ENCODE measurements at regions not wholly inside any gene's neighbourhood (a gene's known extent, or its start where the extent isn't known, plus 50 kb on each side); places are given as distances from the start of the nearest gene placed in this dataset.

DNA sequence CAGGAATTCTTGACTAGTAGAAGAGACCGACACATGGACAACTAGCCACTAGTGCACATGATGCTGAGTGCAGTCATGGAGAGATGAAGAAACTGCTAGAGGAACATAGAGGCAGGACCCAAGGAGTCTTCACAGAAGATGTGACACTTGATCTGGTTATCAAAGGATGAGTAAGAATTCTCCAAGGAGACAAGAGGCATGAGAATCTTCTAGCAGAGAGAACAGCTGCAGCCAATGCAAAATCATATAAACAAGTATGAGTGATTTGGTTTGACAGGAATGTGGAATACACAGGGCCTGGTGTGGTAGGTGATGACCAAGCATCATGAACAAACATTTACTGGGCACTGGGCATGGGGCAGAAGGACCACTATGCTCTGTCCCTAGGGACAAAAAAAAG is 140.9 kb upstream of the CTTNBP2NL start:
- H3K4me3 ChIP-seq (ENCODE audit: low read length), result no peak overlapping the region
- DNase-seq (ENCODE audit: low read depth, low spot score), result no peak

DNA sequence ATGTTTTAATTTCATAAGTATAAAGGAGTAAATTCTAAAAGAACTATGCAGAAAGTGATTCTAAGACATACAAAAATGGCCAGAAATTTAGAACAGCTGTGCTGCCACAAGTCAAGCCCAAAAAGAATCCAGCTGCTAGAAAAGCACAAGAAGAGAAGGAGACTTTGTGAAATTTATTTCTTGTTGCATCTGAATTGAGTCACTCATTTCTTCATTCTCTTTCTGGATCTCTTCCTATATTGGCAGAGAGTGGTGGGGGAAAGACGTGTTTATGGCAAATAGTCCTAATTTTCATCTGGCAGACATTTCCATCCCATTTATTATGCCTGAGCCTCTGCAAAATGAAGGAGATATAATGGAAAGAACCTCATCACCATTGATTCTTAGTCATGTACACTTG is 139.6 kb upstream of the CTTNBP2NL start:
- H3K4me3 ChIP-seq (ENCODE audit: low read length), result no peak overlapping the region

GRCh38 chr1:112257043-112257835 is 138.8 kb upstream of the CTTNBP2NL start:
- DNase-seq (ENCODE audit: low read depth, low spot score), result no peak
- H3K4me3 ChIP-seq (ENCODE audit: low read length), result no peak overlapping the region

More for the DNA sequence above, 139.6 kb upstream of the CTTNBP2NL start:
- DNase-seq (ENCODE audit: low read depth, low spot score), result no peak

DNA sequence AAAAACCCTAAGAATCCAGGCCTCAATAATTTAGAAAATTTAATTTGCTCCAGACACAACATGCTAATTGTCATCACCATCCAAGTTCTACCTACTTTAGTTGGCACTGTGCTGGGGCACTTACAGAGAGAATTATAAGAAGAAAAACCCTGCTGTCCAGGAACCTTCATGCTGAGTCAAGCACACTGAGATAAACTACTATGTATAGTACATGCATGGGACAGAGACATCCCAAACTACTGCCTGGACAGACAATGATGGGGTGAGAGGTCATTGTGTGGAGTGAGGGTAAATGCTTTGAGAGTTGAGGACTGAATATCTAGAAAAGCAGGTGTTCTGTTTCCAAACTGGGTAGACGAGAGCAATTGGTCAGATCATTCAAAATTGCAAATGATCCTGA is 135.3 kb upstream of the CTTNBP2NL start:
- H3K4me3 ChIP-seq (ENCODE audit: low read length), result no peak overlapping the region
- no peak for DNase-seq (ENCODE audit: low read depth, low spot score)

GRCh38 chr1:112262316-112262715 is 133.7 kb upstream of the CTTNBP2NL start:
- no peak for DNase-seq (ENCODE audit: low read depth, low spot score)
- no peak overlapping the region for H3K4me3 ChIP-seq (ENCODE audit: low read length)

DNA sequence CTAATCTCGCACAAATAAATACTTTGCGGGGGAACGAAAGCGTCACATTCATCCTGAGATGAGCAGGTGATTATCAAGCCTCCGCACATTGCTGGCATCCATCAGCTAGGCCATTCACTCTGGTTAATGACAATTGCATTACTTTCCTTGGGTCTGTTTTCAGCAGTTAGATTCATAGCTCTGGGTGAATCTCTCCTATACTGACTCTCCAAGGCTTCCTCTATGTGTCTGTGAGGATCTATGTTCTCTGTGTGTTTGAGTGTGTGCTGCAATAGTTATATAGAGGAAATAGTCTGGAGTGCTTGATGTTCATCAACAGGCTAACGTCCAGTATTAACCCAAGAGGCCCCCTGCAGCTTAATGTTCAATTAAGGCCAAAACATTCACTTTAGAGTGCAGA is 133.0 kb upstream of the CTTNBP2NL start:
- no peak for DNase-seq (ENCODE audit: low read depth, low spot score)
- H3K4me3 ChIP-seq (ENCODE audit: low read length), result no peak overlapping the region

- no peak overlapping the region for H3K4me3 ChIP-seq (ENCODE audit: low read length)
- DNase-seq (ENCODE audit: low read depth, low spot score), result no peak
These were observed 132.6 kb upstream of the CTTNBP2NL start for GRCh38 chr1:112263453-112263852.

DNA sequence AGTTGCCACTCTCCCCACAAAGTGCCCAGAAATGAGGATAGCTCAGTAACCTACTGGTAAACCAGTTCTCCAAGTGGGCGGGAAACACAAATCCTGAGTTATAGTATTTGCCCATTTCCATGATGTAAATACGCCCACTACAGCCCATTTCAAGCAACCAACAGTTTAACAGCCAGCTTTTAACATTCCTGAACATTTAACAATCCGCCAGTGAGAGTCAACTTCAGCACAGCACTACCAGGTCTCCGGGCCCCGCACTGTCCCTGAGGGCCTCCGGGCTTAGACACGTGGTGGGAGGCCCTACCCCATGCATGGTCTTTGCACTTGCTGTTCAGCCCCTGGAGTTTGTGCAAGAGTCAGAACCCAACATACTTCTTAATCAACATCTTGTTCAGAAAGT is 132.0 kb upstream of the CTTNBP2NL start:
- DNase-seq (ENCODE audit: low read depth, low spot score), result no peak
- no peak overlapping the region for H3K4me3 ChIP-seq (ENCODE audit: low read length)

GRCh38 chr1:112264553-112264952 is 131.5 kb upstream of the CTTNBP2NL start:
- no peak overlapping the region for H3K4me3 ChIP-seq (ENCODE audit: low read length)
- no peak for DNase-seq (ENCODE audit: low read depth, low spot score)

DNA sequence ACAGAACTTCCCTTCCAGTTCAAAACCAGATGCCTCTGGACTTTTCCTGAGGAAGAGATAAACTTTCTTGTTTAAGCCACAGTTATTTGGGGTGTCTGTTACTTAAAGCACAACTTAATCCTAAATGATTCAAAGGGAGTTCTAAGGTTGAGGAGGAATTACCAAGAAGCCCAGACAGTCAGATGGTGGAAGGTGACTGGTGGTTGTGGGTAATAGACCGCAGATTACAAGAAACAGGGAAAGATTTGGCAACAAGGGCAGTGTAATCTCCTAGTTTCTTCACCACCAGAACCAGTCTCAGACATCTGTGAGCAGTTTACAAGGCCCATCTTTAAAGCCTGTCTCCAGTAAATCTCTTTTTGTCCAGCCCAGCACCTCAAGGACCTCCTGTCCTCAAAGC is 130.1 kb upstream of the CTTNBP2NL start:
- DNase-seq (ENCODE audit: low read depth, low spot score), result no peak

DNA sequence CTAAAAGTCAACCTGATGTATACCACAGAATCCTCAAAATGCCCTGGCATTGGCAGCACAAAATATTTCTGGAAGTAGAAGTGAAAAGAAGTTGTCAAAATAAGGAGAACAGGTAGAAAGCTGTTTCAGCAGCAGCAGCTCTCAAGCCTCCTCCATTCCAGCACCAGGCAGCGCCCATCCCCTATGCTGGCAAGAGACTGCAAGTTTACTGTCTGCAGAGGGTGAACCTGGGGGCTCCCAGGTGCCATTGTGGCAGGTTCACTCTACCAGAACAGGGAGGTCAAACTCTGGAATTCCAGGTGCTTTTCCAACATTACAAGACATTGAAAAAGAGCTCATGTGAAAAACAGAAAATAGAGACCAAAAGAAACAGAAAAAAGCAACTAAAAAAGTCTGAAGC is 128.8 kb upstream of the CTTNBP2NL start:
- H3K4me3 ChIP-seq (ENCODE audit: low read length), result no peak overlapping the region
- no peak for DNase-seq (ENCODE audit: low read depth, low spot score)

More for the DNA sequence above, 130.1 kb upstream of the CTTNBP2NL start:
- H3K4me3 ChIP-seq (ENCODE audit: low read length), result no peak overlapping the region

GRCh38 chr1:112267929-112268328 is 128.1 kb upstream of the CTTNBP2NL start:
- no peak overlapping the region for H3K4me3 ChIP-seq (ENCODE audit: low read length)
- no peak for DNase-seq (ENCODE audit: low read depth, low spot score)

- no peak overlapping the region for H3K4me3 ChIP-seq (ENCODE audit: low read length)
- no peak for DNase-seq (ENCODE audit: low read depth, low spot score)
These were observed 127.6 kb upstream of the CTTNBP2NL start for GRCh38 chr1:112268408-112268807.

- H3K4me3 ChIP-seq (ENCODE audit: low read length), result no peak overlapping the region
- no peak for DNase-seq (ENCODE audit: low read depth, low spot score)
These were observed 124.7 kb upstream of the CTTNBP2NL start for GRCh38 chr1:112271270-112271669.

GRCh38 chr1:112272101-112272772 is 123.8 kb upstream of the CTTNBP2NL start:
- no peak overlapping the region for H3K4me3 ChIP-seq (ENCODE audit: low read length)
- no peak for DNase-seq (ENCODE audit: low read depth, low spot score)

GRCh38 chr1:112284796-112285195 is 111.2 kb upstream of the CTTNBP2NL start:
- no peak for DNase-seq (ENCODE audit: low read depth, low spot score)
- H3K4me3 ChIP-seq (ENCODE audit: low read length), result no peak overlapping the region

- DNase-seq (ENCODE audit: low read depth, low spot score), result no peak
- no peak overlapping the region for H3K4me3 ChIP-seq (ENCODE audit: low read length)
These were observed 110.7 kb upstream of the CTTNBP2NL start for GRCh38 chr1:112285316-112285715.

DNA sequence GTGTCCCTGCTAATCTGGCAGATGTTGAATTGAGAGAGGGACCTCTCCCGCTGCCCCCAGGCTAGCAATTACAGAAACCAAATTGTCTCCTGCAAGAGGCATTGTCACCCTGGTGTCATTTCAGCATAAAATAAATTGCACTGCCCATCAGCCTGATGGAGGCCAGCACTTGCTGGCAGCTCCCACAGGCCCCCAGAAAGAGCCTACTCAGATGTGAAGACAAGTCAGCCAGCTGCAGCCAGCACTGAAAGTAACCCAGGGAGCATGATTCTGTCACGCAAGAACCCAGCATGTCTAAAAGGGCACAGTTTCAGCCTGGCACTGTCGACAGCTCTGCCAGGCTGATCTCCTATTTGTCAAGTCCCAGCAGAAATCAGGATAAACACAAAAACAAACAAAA is 110.3 kb upstream of the CTTNBP2NL start:
- no peak for DNase-seq (ENCODE audit: low read depth, low spot score)
- H3K4me3 ChIP-seq (ENCODE audit: low read length), result no peak overlapping the region

- H3K4me3 ChIP-seq (ENCODE audit: low read length), result no peak overlapping the region
- DNase-seq (ENCODE audit: low read depth, low spot score), result no peak
These were observed 99.1 kb upstream of the CTTNBP2NL start for GRCh38 chr1:112296908-112297307.

- no peak overlapping the region for H3K4me3 ChIP-seq (ENCODE audit: low read length)
- DNase-seq (ENCODE audit: low read depth, low spot score), result no peak
These were observed 98.5 kb upstream of the CTTNBP2NL start for GRCh38 chr1:112297536-112297935.

DNA sequence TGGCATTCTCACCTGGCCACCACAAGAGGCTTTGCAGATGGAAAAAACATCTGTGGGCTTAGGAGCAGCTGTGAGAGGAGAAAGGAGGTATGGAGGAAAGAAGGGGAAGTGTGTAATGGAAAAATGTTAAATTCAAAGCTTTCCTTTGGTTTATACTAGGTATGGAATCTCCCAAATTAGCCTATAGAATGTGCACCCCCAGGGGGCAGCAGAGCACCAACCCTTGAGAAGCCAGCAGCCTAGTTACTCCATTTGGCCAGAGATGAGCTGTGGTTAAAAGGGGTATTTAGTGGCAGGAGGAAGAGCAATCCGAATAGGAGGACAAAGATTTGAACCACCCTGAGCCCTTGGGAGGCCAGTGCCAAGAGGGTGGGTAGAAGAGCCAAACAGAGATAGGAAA is 97.5 kb upstream of the CTTNBP2NL start:
- no peak overlapping the region for H3K4me3 ChIP-seq (ENCODE audit: low read length)
- DNase-seq (ENCODE audit: low read depth, low spot score), result peak; percentile 33
